HepG2 (cell line): ENCODE measurements at regions not wholly inside any gene's neighbourhood (a gene's known extent, or its start where the extent isn't known, plus 50 kb on each side); places are given as distances from the start of the nearest gene placed in this dataset.

Experiments
- ATAC-seq: fragments of 200-7000 bp; cut with Tn5 transposase; 3 replicates; pipeline ENCODE4 v1.9.1; 2020; ENCODE audit warnings: mild to moderate bottlenecking, moderate library complexity
- BruUV-seq: library from RNA; stranded (reverse); fragments of 400-500 nt; replicated peaks from 2 replicates; lab custom pipeline; 2021; lab: Mats Ljungman, UMichigan
- CTCF ChIA-PET: fragments of 300-600 bp; formaldehyde crosslinking; extraction: SDS; loops from one replicate; lab custom pipeline; 2021; ENCODE audit warnings: low total read pairs, inconsistent platforms, low intra/inter-chr PET ratio; lab: Yijun Ruan, JAX
- POLR2A ChIA-PET: fragments of 350-600 bp; sonication (Branson Sonifier 250); formaldehyde crosslinking; loops from one replicate; lab custom pipeline; 2020; ENCODE audit warnings: antibody characterized with exemption, inconsistent platforms; lab: Yijun Ruan, JAX
- DNase-seq: peaks from one replicate; pipeline ENCODE4 v3.0.0-alpha.2; 2015; ENCODE audit warnings: low spot score
- FAIRE-seq: peaks from 3 replicates; lab custom pipeline; 2011; peaks lifted over from hg19 to GRCh38; lab: Jason Lieb, UNC
- H2AFZ ChIP-seq: one replicate; pipeline ENCODE4 v1.6.1; 2011; ENCODE audit warnings: low read length, inconsistent platforms
- H3K27ac ChIP-seq: fragments of 300-600 bp; 3 replicates; pipeline ENCODE4 v1.8.0; 2011; ENCODE audit warnings: mixed run types, mild to moderate bottlenecking, mixed read lengths, low read length, inconsistent platforms; ENCODE audit not compliant: insufficient read depth; ENCODE audit errors: extremely low read length
- H3K27me3 ChIP-seq, 2 experiments: fragments of 200-600 bp in 1 of 2; 2 replicates in 1 of 2; 3 replicates in 1 of 2; pipeline versions ENCODE4 v1.6.0 to v1.8.0; 2011; ENCODE audit warnings: low read length in 2 of 2, mild to moderate bottlenecking in 2 of 2, moderate library complexity in 2 of 2, inconsistent platforms in 1 of 2; ENCODE audit not compliant: insufficient read depth in 2 of 2, control insufficient read depth in 1 of 2
- H3K36me3 ChIP-seq, 2 experiments: fragments of 200-600 bp in 1 of 2; replicated peaks in 1 of 2; 2 replicates in 1 of 2; 3 replicates in 1 of 2; pipeline versions ENCODE4 v1.5.1 to v1.8.0; 2011; ENCODE audit warnings: low read length in 2 of 2, inconsistent platforms in 1 of 2; ENCODE audit not compliant: insufficient read depth in 2 of 2, control insufficient read depth in 1 of 2
- H3K4me1 ChIP-seq: 2 replicates; pipeline ENCODE4 v1.5.1; 2012; ENCODE audit warnings: low read length, inconsistent platforms; ENCODE audit not compliant: insufficient read depth
- H3K4me2 ChIP-seq: 2 replicates; pipeline ENCODE4 v1.6.0; 2011; ENCODE audit warnings: low read depth, low read length, inconsistent platforms
- H3K4me3 ChIP-seq, 3 experiments: fragments of 200-600 bp in 1 of 3; sonication (generic), shearing (Covaris generic) in 1 of 3; replicated peaks in 1 of 3; 2 replicates each; pipeline ENCODE4 v1.5.1; 2011 to 2016; ENCODE audit warnings: low read length in 3 of 3, inconsistent platforms in 2 of 3, low read depth in 2 of 3, mild to moderate bottlenecking in 2 of 3, control low read depth in 1 of 3, mixed read lengths in 1 of 3; ENCODE audit not compliant: insufficient read depth in 1 of 3
- H3K79me2 ChIP-seq: one replicate; pipeline ENCODE4 v1.6.1; 2011; ENCODE audit warnings: low read length, inconsistent platforms; ENCODE audit not compliant: insufficient read depth
- H3K9ac ChIP-seq: 2 replicates; pipeline ENCODE4 v1.6.0; 2011; ENCODE audit warnings: mild to moderate bottlenecking, low read depth, low read length, inconsistent platforms; ENCODE audit not compliant: insufficient read depth
- H3K9me3 ChIP-seq: 2 replicates; pipeline ENCODE4 v1.5.1; 2012; ENCODE audit warnings: mild to moderate bottlenecking, low read length
- H4K20me1 ChIP-seq: 2 replicates; pipeline ENCODE4 v1.6.0; 2011; ENCODE audit warnings: inconsistent platforms, mild to moderate bottlenecking, low read length, moderate library complexity; ENCODE audit not compliant: insufficient read depth
- ARNT ChIP-seq: fragments of 450-650 bp; IDR thresholded peaks from 2 replicates; pipeline ENCODE4 v1.6.1; 2017
- CERS6 ChIP-seq: sonication (generic); formaldehyde crosslinking; IDR thresholded peaks from 2 replicates; pipeline ENCODE4 v1.5.0; 2020; ENCODE audit warnings: missing genetic modification reagents
- ZFP82 ChIP-seq: sonication (generic); formaldehyde crosslinking; IDR thresholded peaks from 2 replicates; pipeline ENCODE4 v1.5.1; 2020; ENCODE audit warnings: mild to moderate bottlenecking, missing genetic modification reagents, borderline replicate concordance
- ZNF644 ChIP-seq: IDR thresholded peaks from 2 replicates; pipeline ENCODE4 v1.6.1; 2016; ENCODE audit warnings: low read depth
- WGBS: methylation state at CpG from one replicate; pipeline ENCODE4 v1.1.6; 2017; ENCODE audit warnings: low lambda C conversion rate; 5-methylcytosine and 5-hydroxymethylcytosine counted together
- in situ Hi-C: cut with HindIII; loops from 2 replicates; pipeline ENCODE4 v1.10.0; 2017; ENCODE audit warnings: low pct_unique_long_range_greater_than_20kb; ENCODE audit not compliant: extremely low pct_ligation_motif_present
- intact Hi-C: fragments of 100-400 bp; cut with micrococcal nuclease; formaldehyde crosslinking; loops from one replicate; pipeline ENCODE4 v1.10.0; 2022; ENCODE audit not compliant: unreplicated experiment
- TF ChIP-seq, protein P1 (sequence below): sonication (generic); formaldehyde crosslinking; IDR thresholded peaks from 2 replicates; pipeline ENCODE4 v1.8.1; 2023; ENCODE audit warnings: mild to moderate bottlenecking, moderate library complexity, missing genetic modification reagents
- TF ChIP-seq, protein P2 (sequence below): sonication (generic); formaldehyde crosslinking; IDR thresholded peaks from 2 replicates; pipeline ENCODE4 v1.8.0; 2022; ENCODE audit warnings: mild to moderate bottlenecking, missing genetic modification reagents, borderline replicate concordance

- Histone ChIP-seq H3K27ac (no peak overlapping the region), H3K4me2 (no peak overlapping the region), H3K27me3 (no peaks in the 10 kb centered on the region), H3K9ac (no peak overlapping the region), H3K79me2 (no peaks in the 10 kb centered on the region), H4K20me1 (no peaks in the 10 kb centered on the region), H3K36me3 (no peaks in the 10 kb centered on the region), H3K4me3 (no peak overlapping the region), H2AFZ (no peak overlapping the region), H3K9me3 (no peaks in the 10 kb centered on the region), H3K4me1 (no peaks in the 10 kb centered on the region)
- 3% methylated on average over 2 of the region's 2 CpGs for WGBS
- intact Hi-C loops: no loop called here
- DNase-seq: no peak
- BruUV-seq: no TSS peak
- FAIRE-seq: no peak
- ChIA-PET POLR2A (no interaction called here), CTCF (no interaction called here)
- in situ Hi-C loops: no loop called here
- TF ChIP-seq ARNT (no peak), ZFP82 (CRISPR knock-in tag) (no peak), ZNF644 (CRISPR knock-in tag) (no peak), CERS6 (CRISPR knock-in tag) (no peak)
- TF ChIP-seq, protein P1, sequence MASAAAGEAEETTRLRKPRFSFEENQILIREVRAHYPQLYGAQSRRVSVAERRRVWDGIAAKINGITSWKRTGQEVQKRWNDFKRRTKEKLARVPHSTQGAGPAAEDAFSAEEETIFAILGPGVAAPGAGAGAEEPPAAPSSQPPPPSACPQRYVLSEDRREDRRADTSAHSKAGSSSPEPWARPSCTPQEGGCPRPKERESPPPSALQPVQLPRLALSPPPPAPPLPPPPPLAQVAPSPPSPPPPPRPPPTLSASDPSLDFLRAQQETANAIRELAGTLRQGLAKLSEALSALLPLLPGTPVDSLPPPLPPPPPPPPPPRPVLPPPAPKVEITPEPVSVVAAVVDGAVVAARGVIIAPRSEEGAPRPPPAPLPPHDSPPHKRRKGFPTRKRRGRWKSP (CRISPR knock-in tag): no peak
- TF ChIP-seq, protein P2, sequence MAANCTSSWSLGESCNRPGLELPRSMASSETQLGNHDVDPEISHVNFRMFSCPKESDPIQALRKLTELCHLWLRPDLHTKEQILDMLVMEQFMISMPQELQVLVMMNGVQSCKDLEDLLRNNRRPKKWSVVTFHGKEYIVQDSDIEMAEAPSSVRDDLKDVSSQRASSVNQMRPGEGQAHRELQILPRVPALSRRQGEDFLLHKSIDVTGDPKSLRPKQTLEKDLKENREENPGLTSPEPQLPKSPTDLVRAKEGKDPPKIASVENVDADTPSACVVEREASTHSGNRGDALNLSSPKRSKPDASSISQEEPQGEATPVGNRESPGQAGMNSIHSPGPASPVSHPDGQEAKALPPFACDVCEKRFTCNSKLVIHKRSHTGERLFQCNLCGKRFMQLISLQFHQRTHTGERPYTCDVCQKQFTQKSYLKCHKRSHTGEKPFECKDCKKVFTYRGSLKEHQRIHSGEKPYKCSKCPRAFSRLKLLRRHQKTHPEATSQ (CRISPR knock-in tag): no peak
- no peak for ATAC-seq
Measured at GRCh38 chr11:87971354-87971753, 203.9 kb downstream of the RAB38 start.
